Mesendoderm (in vitro differentiated cells): ENCODE measurements at regions not wholly inside any gene's neighbourhood (a gene's known extent, or its start where the extent isn't known, plus 50 kb on each side); places are given as distances from the start of the nearest gene placed in this dataset.
"Not testable (repeated sequence)": the region's sequence is repeated elsewhere in the genome, so short reads cannot be mapped to it uniquely, and the experiment has no call there.

ENCODE experiments used
- DNase-seq: peaks from one replicate; pipeline ENCODE4 v3.0.0; 2013
- H2AK5ac ChIP-seq: 2 replicates; pipeline ENCODE4 v1.6.1; 2013; ENCODE audit warnings: low read length, inconsistent platforms
- H2BK120ac ChIP-seq: 2 replicates; pipeline ENCODE4 v1.6.1; 2013; ENCODE audit warnings: low read depth, mild to moderate bottlenecking, low read length, moderate library complexity, mixed read lengths
- H2BK15ac ChIP-seq: replicated peaks from 2 replicates; pipeline ENCODE4 v1.6.1; 2013; ENCODE audit warnings: low read depth, mild to moderate bottlenecking, moderate library complexity
- H2BK5ac ChIP-seq: 2 replicates; pipeline ENCODE4 v1.6.1; 2013; ENCODE audit warnings: low read length, inconsistent platforms
- H3K18ac ChIP-seq: 2 replicates; pipeline ENCODE4 v1.6.1; 2013; ENCODE audit warnings: mild to moderate bottlenecking, low read length, mixed read lengths
- H3K23ac ChIP-seq: one replicate; pipeline ENCODE4 v1.6.1; 2013; ENCODE audit warnings: low read length
- H3K27ac ChIP-seq: 2 replicates; pipeline ENCODE4 v1.5.1; 2013; ENCODE audit warnings: low read depth, mild to moderate bottlenecking, inconsistent platforms, low read length, moderate library complexity
- H3K27me3 ChIP-seq: 2 replicates; pipeline ENCODE4 v1.6.1; 2013; ENCODE audit warnings: low read length, control low read depth, mild to moderate bottlenecking, inconsistent platforms; ENCODE audit not compliant: insufficient read depth, poor library complexity
- H3K36me3 ChIP-seq: 2 replicates; pipeline ENCODE4 v1.6.1; 2013; ENCODE audit warnings: low read length, inconsistent platforms; ENCODE audit not compliant: control insufficient read depth, insufficient read depth
- H3K4ac ChIP-seq: one replicate; pipeline ENCODE4 v1.6.1; 2013; ENCODE audit warnings: low read depth, mild to moderate bottlenecking, low read length, moderate library complexity
- H3K4me1 ChIP-seq: 2 replicates; pipeline ENCODE4 v1.6.1; 2013; ENCODE audit warnings: low read depth, low read length, inconsistent platforms; ENCODE audit not compliant: control insufficient read depth
- H3K4me2 ChIP-seq: 2 replicates; pipeline ENCODE4 v1.6.1; 2013; ENCODE audit warnings: low read length
- H3K4me3 ChIP-seq: 2 replicates; pipeline ENCODE4 v1.5.1; 2013; ENCODE audit warnings: mild to moderate bottlenecking, low read length
- H3K56ac ChIP-seq: one replicate; pipeline ENCODE4 v1.6.1; 2013; ENCODE audit warnings: low read length
- H3K79me1 ChIP-seq: 2 replicates; pipeline ENCODE4 v1.6.1; 2013; ENCODE audit warnings: low read length, inconsistent platforms
- H3K79me2 ChIP-seq: 2 replicates; pipeline ENCODE4 v1.6.1; 2013; ENCODE audit warnings: mild to moderate bottlenecking, low read length; ENCODE audit not compliant: control insufficient read depth, insufficient read depth
- H3K9ac ChIP-seq: 2 replicates; pipeline ENCODE4 v1.6.1; 2013; ENCODE audit warnings: low read length, inconsistent platforms
- H4K5ac ChIP-seq: one replicate; pipeline ENCODE4 v1.6.1; 2013; ENCODE audit warnings: low read length
- H4K8ac ChIP-seq: one replicate; pipeline ENCODE4 v1.6.1; 2013; ENCODE audit warnings: low read depth, mild to moderate bottlenecking, control low read depth, low read length, moderate library complexity
- WGBS: extraction: QIAGEN DNeasy Blood & Tissue Kit; methylation state at CpG from one replicate; pipeline ENCODE4 v1.1.7; 2013; ENCODE audit warnings: low lambda C conversion rate, missing lambda C conversion rate; ENCODE audit not compliant: insufficient coverage; ENCODE audit errors: extremely low coverage; 5-methylcytosine and 5-hydroxymethylcytosine counted together

- H3K27ac ChIP-seq, H3K56ac ChIP-seq, H3K4ac ChIP-seq, H2BK15ac ChIP-seq, H4K8ac ChIP-seq, H4K5ac ChIP-seq, H3K4me3 ChIP-seq, H3K36me3 ChIP-seq, H3K4me2 ChIP-seq, H3K18ac ChIP-seq, H3K4me1 ChIP-seq, H3K79me1 ChIP-seq, DNase-seq, H2AK5ac ChIP-seq, H3K9ac ChIP-seq, H2BK5ac ChIP-seq, H3K79me2 ChIP-seq, H3K23ac ChIP-seq, H3K27me3 ChIP-seq, H2BK120ac ChIP-seq: not testable (repeated sequence)
- no CpG with 5 or more reads among the region's 7 CpGs for WGBS
Measured at GRCh38 chr2:14904378-14904777, 271.9 kb downstream of the LRATD1 start.

- Histone ChIP-seq H3K4me3 (no peak overlapping the region), H3K23ac (no peak overlapping the region)
- no CpG with 5 or more reads among the region's 5 CpGs for WGBS
Measured at GRCh38 chr2:14905571-14905970, 273.1 kb downstream of the LRATD1 start.

DNA sequence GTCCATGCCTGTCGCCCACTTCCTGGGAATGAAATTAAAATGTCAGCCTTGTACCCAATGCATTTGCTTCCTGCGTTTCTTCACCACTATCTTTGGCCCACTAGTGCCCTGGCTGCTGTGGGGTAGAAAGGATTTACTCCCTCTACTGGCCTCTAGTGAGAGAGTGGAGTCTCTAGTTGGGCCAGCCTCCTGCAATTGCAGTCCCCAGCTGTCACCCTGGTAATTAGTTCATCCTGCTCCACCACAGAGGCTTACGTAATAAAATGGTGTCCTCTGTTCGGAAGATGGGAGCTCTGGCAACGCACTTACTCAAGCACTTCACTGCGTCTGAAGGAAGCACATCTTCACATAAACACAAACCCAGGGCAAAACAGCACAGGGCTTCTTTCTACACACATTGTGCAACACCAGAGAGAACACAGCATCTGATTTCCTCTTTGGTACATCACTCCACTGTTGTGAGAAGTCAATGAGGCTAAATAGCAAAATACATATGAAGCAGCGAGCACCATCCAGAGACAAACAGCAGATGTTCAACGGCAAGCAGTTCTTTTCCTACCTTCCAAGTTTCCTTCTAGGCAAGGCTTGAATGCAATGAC is 274.6 kb downstream of the LRATD1 start:
- H3K27ac ChIP-seq, result no peak overlapping the region
- H3K18ac ChIP-seq, result no peak overlapping the region
- no peak overlapping the region for H3K9ac ChIP-seq
- no peak overlapping the region for H3K56ac ChIP-seq
- H3K4me3 ChIP-seq, result no peak overlapping the region
- no peak overlapping the region for H2BK120ac ChIP-seq
- peak; percentile 54 for DNase-seq
- peaks cover 3% of the 10 kb centered on the region for H3K4me1 ChIP-seq
- no peak overlapping the region for H2BK15ac ChIP-seq
- H3K4me2 ChIP-seq, result no peak overlapping the region
- no peak overlapping the region for H4K8ac ChIP-seq
- no peak overlapping the region for H2AK5ac ChIP-seq
- H3K36me3 ChIP-seq, result no peaks in the 10 kb centered on the region
- WGBS, result no CpG with 5 or more reads among the region's 8 CpGs
- no peak overlapping the region for H3K23ac ChIP-seq
- no peaks in the 10 kb centered on the region for H3K79me1 ChIP-seq
- H3K79me2 ChIP-seq, result no peaks in the 10 kb centered on the region
- no peaks in the 10 kb centered on the region for H3K27me3 ChIP-seq
- no peak overlapping the region for H2BK5ac ChIP-seq
- H4K5ac ChIP-seq, result no peak overlapping the region
- no peak overlapping the region for H3K4ac ChIP-seq

More at GRCh38 chr2:14905571-14905970, 273.1 kb downstream of the LRATD1 start:
- no peak overlapping the region for H3K27ac ChIP-seq
- H3K18ac ChIP-seq, result no peak overlapping the region
- H3K56ac ChIP-seq, result no peak overlapping the region
- H2AK5ac ChIP-seq, result no peak overlapping the region
- H4K8ac ChIP-seq, result no peak overlapping the region
- no peak overlapping the region for H3K9ac ChIP-seq
- H2BK5ac ChIP-seq, result no peak overlapping the region
- DNase-seq, result no peak
- H3K4me1 ChIP-seq, result peaks cover 3% of the 10 kb centered on the region
- no peaks in the 10 kb centered on the region for H3K36me3 ChIP-seq
- H3K4ac ChIP-seq, result no peak overlapping the region
- H3K79me1 ChIP-seq, result no peaks in the 10 kb centered on the region
- no peak overlapping the region for H2BK120ac ChIP-seq
- H3K27me3 ChIP-seq, result no peaks in the 10 kb centered on the region
- H3K4me2 ChIP-seq, result no peak overlapping the region
- H3K79me2 ChIP-seq, result no peaks in the 10 kb centered on the region
- no peak overlapping the region for H4K5ac ChIP-seq
- H2BK15ac ChIP-seq, result no peak overlapping the region

DNA sequence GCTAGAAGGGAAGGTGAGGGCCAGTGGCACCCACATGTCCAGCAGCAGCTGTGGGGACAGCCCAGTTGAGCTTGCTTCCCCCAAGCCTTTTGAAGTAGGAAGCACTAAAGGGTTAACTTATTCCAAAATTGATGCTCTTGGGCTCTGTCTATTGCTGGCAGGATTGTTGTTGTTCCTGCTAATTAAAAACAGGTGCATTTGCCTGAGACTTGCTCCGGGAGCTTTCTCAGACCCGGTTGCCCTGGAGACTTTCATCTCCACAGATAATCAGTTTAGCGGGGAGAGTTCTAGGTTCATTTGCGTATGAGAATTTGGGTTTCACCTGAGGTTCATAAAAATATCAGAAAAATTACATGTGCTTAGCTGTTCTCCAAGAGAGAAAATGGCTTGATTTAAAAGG is 277.3 kb downstream of the LRATD1 start:
- DNase-seq, result no peak

DNA sequence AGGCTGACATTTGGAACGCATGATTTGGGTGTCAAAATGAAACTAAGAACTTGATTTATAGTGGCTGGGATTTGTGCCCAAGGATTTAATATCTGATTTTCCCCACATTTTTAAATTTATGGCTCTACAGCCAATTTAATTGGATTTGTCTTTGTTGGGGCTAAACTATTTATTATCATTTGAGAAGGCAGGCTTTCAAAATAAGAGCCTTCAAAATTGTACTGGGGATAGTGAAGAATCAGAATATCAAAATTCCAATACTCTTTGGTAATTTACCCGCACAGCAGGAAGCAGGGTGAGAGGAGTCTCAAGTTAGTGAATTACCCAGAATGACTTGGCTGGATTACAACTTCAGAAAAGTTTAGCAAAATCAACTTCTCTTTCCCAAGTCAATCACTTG is 278.1 kb downstream of the LRATD1 start:
- H2AK5ac ChIP-seq, result no peak overlapping the region
- DNase-seq, result no peak
- WGBS, result no CpG with 5 or more reads among the region's 2 CpGs

More for the DNA sequence above, 277.3 kb downstream of the LRATD1 start:
- H3K4me3 ChIP-seq, result no peak overlapping the region
- no peak overlapping the region for H3K4me2 ChIP-seq
- no peak overlapping the region for H4K5ac ChIP-seq
- no peak overlapping the region for H3K4ac ChIP-seq
- no peak overlapping the region for H2AK5ac ChIP-seq
- H3K56ac ChIP-seq, result no peak overlapping the region
- no peak overlapping the region for H3K18ac ChIP-seq
- no peak overlapping the region for H2BK120ac ChIP-seq
- H3K79me1 ChIP-seq, result no peaks in the 10 kb centered on the region
- no peak overlapping the region for H2BK5ac ChIP-seq
- no peak overlapping the region for H4K8ac ChIP-seq
- WGBS, result no CpG with 5 or more reads among the region's 4 CpGs
- no peaks in the 10 kb centered on the region for H3K79me2 ChIP-seq
- no peak overlapping the region for H3K27ac ChIP-seq
- H3K36me3 ChIP-seq, result no peaks in the 10 kb centered on the region
- no peak overlapping the region for H3K23ac ChIP-seq
- no peak overlapping the region for H2BK15ac ChIP-seq
- no peak overlapping the region for H3K9ac ChIP-seq
- no peaks in the 10 kb centered on the region for H3K4me1 ChIP-seq
- H3K27me3 ChIP-seq, result no peaks in the 10 kb centered on the region

DNA sequence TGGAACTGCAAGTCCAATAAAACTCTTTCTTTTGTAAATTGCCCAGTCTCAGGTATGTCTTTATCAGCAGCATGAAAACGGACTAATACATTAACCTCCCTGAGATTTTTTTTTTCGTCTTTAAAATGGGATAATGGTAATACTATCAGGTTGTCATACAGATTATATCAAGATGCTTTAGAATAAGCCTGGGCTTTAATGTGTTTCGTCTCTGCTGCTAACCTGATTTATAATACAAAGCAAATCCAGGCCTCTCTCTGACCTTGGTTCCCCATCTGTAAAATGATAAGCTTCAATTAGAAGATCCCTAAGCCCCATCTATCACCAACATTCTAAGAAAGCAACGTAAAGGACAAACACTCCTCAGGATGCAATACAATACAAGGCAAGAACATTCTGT is 283.5 kb downstream of the LRATD1 start:
- Histone ChIP-seq H3K79me1 (no peaks in the 10 kb centered on the region), H3K36me3 (no peaks in the 10 kb centered on the region), H3K79me2 (no peaks in the 10 kb centered on the region), H3K27me3 (no peaks in the 10 kb centered on the region), H3K4me3 (no peak overlapping the region), H2BK120ac (no peak overlapping the region), H3K4ac (no peak overlapping the region), H3K4me2 (no peak overlapping the region), H2BK5ac (no peak overlapping the region), H4K8ac (no peak overlapping the region), H2BK15ac (no peak overlapping the region), H3K9ac (no peak overlapping the region), H3K23ac (no peak overlapping the region), H3K18ac (no peak overlapping the region), H3K56ac (no peak overlapping the region), H4K5ac (no peak overlapping the region), H3K4me1 (no peaks in the 10 kb centered on the region), H3K27ac (no peak overlapping the region), H2AK5ac (no peak overlapping the region)
- no peak for DNase-seq
- WGBS, result no CpG with 5 or more reads among the region's 4 CpGs

More for the DNA sequence above, 278.1 kb downstream of the LRATD1 start:
- Histone ChIP-seq H3K4me2 (no peak overlapping the region), H3K4me3 (no peak overlapping the region), H3K27ac (no peak overlapping the region), H2BK5ac (no peak overlapping the region), H3K36me3 (no peaks in the 10 kb centered on the region), H4K8ac (no peak overlapping the region), H3K27me3 (no peaks in the 10 kb centered on the region), H2BK15ac (no peak overlapping the region), H3K9ac (no peak overlapping the region), H4K5ac (no peak overlapping the region), H2BK120ac (no peak overlapping the region), H3K56ac (no peak overlapping the region), H3K23ac (no peak overlapping the region), H3K4ac (no peak overlapping the region), H3K4me1 (no peaks in the 10 kb centered on the region), H3K18ac (no peak overlapping the region), H3K79me1 (no peaks in the 10 kb centered on the region), H3K79me2 (no peaks in the 10 kb centered on the region)
